H9 (cell line): ENCODE measurements at regions not wholly inside any gene's neighbourhood (a gene's known extent, or its start where the extent isn't known, plus 50 kb on each side); places are given as distances from the start of the nearest gene placed in this dataset.

ENCODE experiments used
- DNase-seq: peaks from one replicate; pipeline ENCODE4 v3.0.0-alpha.2; 2017
- H2AFZ ChIP-seq: one replicate; pipeline ENCODE4 v1.6.1; 2013; ENCODE audit warnings: mild to moderate bottlenecking, low read length, control low read depth, moderate library complexity
- H2AK5ac ChIP-seq: 2 replicates; pipeline ENCODE4 v1.6.1; 2013; ENCODE audit warnings: low read length, control low read depth, mixed read lengths; ENCODE audit not compliant: insufficient read length
- H2BK120ac ChIP-seq: one replicate; pipeline ENCODE4 v1.6.1; 2013; ENCODE audit warnings: low read depth, mild to moderate bottlenecking, low read length, control low read depth, inconsistent platforms; ENCODE audit not compliant: poor library complexity, severe bottlenecking
- H2BK12ac ChIP-seq: 2 replicates; pipeline ENCODE4 v1.6.1; 2013; ENCODE audit warnings: low read length, control low read depth, mixed read lengths, low read depth; ENCODE audit not compliant: insufficient read length
- H2BK15ac ChIP-seq: 2 replicates; pipeline ENCODE4 v1.6.1; 2013; ENCODE audit warnings: low read depth, low read length, control low read depth
- H2BK20ac ChIP-seq: one replicate; pipeline ENCODE4 v1.6.1; 2013; ENCODE audit warnings: low read depth, mild to moderate bottlenecking, low read length, control low read depth, inconsistent platforms; ENCODE audit not compliant: poor library complexity, severe bottlenecking
- H2BK5ac ChIP-seq: 2 replicates; pipeline ENCODE4 v1.6.1; 2013; ENCODE audit warnings: low read length, control low read depth, mixed read lengths; ENCODE audit not compliant: insufficient read length
- H3K14ac ChIP-seq: 2 replicates; pipeline ENCODE4 v1.6.1; 2013; ENCODE audit warnings: low read length, control low read depth; ENCODE audit not compliant: insufficient read depth
- H3K18ac ChIP-seq: 2 replicates; pipeline ENCODE4 v1.6.1; 2013; ENCODE audit warnings: low read depth, mild to moderate bottlenecking, mixed read lengths, low read length, control low read depth; ENCODE audit not compliant: insufficient read length
- H3K23ac ChIP-seq: 2 replicates; pipeline ENCODE4 v1.6.1; 2013; ENCODE audit warnings: low read length, control low read depth, mixed read lengths, low read depth; ENCODE audit not compliant: insufficient read length
- H3K23me2 ChIP-seq: 2 replicates; pipeline ENCODE4 v1.6.1; 2013; ENCODE audit warnings: low read depth, mild to moderate bottlenecking, mixed read lengths, low read length, control low read depth; ENCODE audit not compliant: insufficient read length, poor library complexity, severe bottlenecking
- H3K27ac ChIP-seq: 2 replicates; pipeline ENCODE4 v1.5.1; 2013; ENCODE audit warnings: low read length, control low read depth, mixed read lengths, low read depth; ENCODE audit not compliant: insufficient read length
- H3K27me3 ChIP-seq: 2 replicates; pipeline ENCODE4 v1.6.1; 2013; ENCODE audit warnings: low read length, control low read depth, inconsistent platforms; ENCODE audit not compliant: insufficient read depth
- H3K4ac ChIP-seq: 2 replicates; pipeline ENCODE4 v1.6.1; 2013; ENCODE audit warnings: low read depth, mild to moderate bottlenecking, control low read depth, inconsistent platforms, low read length, moderate library complexity
- H3K4me1 ChIP-seq: 2 replicates; pipeline ENCODE4 v1.6.1; 2013; ENCODE audit warnings: low read length, control low read depth, inconsistent platforms; ENCODE audit not compliant: insufficient read depth
- H3K4me2 ChIP-seq: 2 replicates; pipeline ENCODE4 v1.6.1; 2013; ENCODE audit warnings: low read length, control low read depth, mixed read lengths; ENCODE audit not compliant: insufficient read length, insufficient read depth
- H3K56ac ChIP-seq: 2 replicates; pipeline ENCODE4 v1.6.1; 2013; ENCODE audit warnings: low read depth, mild to moderate bottlenecking, mixed read lengths, low read length, control low read depth; ENCODE audit not compliant: insufficient read length
- H3K79me1 ChIP-seq: 2 replicates; pipeline ENCODE4 v1.6.1; 2013; ENCODE audit warnings: low read depth, mild to moderate bottlenecking, moderate library complexity, low read length, control low read depth, inconsistent platforms; ENCODE audit not compliant: insufficient read depth, poor library complexity, severe bottlenecking
- H3K79me2 ChIP-seq: 2 replicates; pipeline ENCODE4 v1.6.1; 2013; ENCODE audit warnings: low read length, control low read depth, inconsistent platforms; ENCODE audit not compliant: insufficient read depth
- H3K9ac ChIP-seq: 2 replicates; pipeline ENCODE4 v1.6.1; 2013; ENCODE audit warnings: low read length, control low read depth, mixed read lengths; ENCODE audit not compliant: insufficient read length; ENCODE audit errors: extremely low read depth
- H3K9me3 ChIP-seq: one replicate; pipeline ENCODE4 v1.6.1; 2013; ENCODE audit warnings: low read depth, low read length, inconsistent platforms; ENCODE audit not compliant: control insufficient read depth
- H3T11ph ChIP-seq: one replicate; pipeline ENCODE4 v1.6.1; 2013; ENCODE audit warnings: mild to moderate bottlenecking, low read length, control low read depth, inconsistent platforms
- H4K20me1 ChIP-seq: one replicate; pipeline ENCODE4 v1.6.1; 2013; ENCODE audit not compliant: control insufficient read depth, insufficient read length, insufficient read depth
- H4K5ac ChIP-seq: 2 replicates; pipeline ENCODE4 v1.6.1; 2013; ENCODE audit warnings: low read depth, mild to moderate bottlenecking, mixed read lengths, low read length, control low read depth; ENCODE audit not compliant: insufficient read length
- H4K8ac ChIP-seq: replicated peaks from 2 replicates; pipeline ENCODE4 v1.6.1; 2013; ENCODE audit warnings: low read length, control low read depth, mixed read lengths, low read depth; ENCODE audit not compliant: insufficient read length
- H4K91ac ChIP-seq: 2 replicates; pipeline ENCODE4 v1.6.1; 2013; ENCODE audit warnings: low read depth, mild to moderate bottlenecking, moderate library complexity, mixed read lengths, low read length, control low read depth; ENCODE audit not compliant: insufficient read length
- H3K27ac Mint-ChIP-seq, 3 experiments: 2 replicates in 2 of 3; 3 replicates in 1 of 3; pipeline ENCODE4 v1.8.0; 2020 to 2021; ENCODE audit warnings: mixed read lengths in 3 of 3, mild to moderate bottlenecking in 1 of 3, moderate library complexity in 1 of 3
- H3K27me3 Mint-ChIP-seq: 2 replicates; pipeline ENCODE4 v1.8.0; 2021; ENCODE audit warnings: low read depth, mild to moderate bottlenecking, moderate library complexity, mixed read lengths
- H3K36me3 Mint-ChIP-seq, 3 experiments: 2 replicates in 2 of 3; 3 replicates in 1 of 3; pipeline ENCODE4 v1.8.0; 2020 to 2021; ENCODE audit warnings: low read depth in 3 of 3, mixed read lengths in 3 of 3; ENCODE audit not compliant: insufficient read depth in 1 of 3
- H3K4me1 Mint-ChIP-seq, 2 experiments: 2 replicates each; pipeline ENCODE4 v1.8.0; 2020; ENCODE audit warnings: mixed read lengths in 2 of 2
- H3K4me3 Mint-ChIP-seq, 2 experiments: 2 replicates in 1 of 2; 3 replicates in 1 of 2; pipeline ENCODE4 v1.8.0; 2020 to 2021; ENCODE audit warnings: mild to moderate bottlenecking in 2 of 2, mixed read lengths in 2 of 2, moderate library complexity in 1 of 2
- H3K9me3 Mint-ChIP-seq, 2 experiments: 2 replicates in 1 of 2; 3 replicates in 1 of 2; pipeline ENCODE4 v1.8.0; 2020; ENCODE audit warnings: mild to moderate bottlenecking in 2 of 2, mixed read lengths in 2 of 2, moderate library complexity in 1 of 2
- CTCF ChIP-seq: fragments of 200-600 bp; sonication (generic); conservative IDR thresholded peaks from 3 replicates; pipeline ENCODE4 v1.8.0; 2021; ENCODE audit warnings: antibody characterized with exemption, mild to moderate bottlenecking
- WGBS: extraction: QIAGEN DNeasy Blood & Tissue Kit; methylation state at CpG from one replicate; pipeline ENCODE4 v1.1.7; 2013; ENCODE audit warnings: missing lambda C conversion rate, low lambda C conversion rate, mixed read lengths; ENCODE audit not compliant: insufficient read length; ENCODE audit errors: extremely low coverage; 5-methylcytosine and 5-hydroxymethylcytosine counted together

GRCh38 chr2:114389021-114389420, 53.4 kb upstream of the DPP10 start:
- no CpG with 5 or more reads among the region's 4 CpGs for WGBS
- no peaks in the 10 kb centered on the region for H3K79me1 ChIP-seq
- no peak overlapping the region for H2AK5ac ChIP-seq
- Mint-ChIP-seq H3K4me1 (peaks cover 11 to 14% of the 10 kb centered on the region in 2 experiments), H3K36me3 (peaks cover 4 to 18% (median 4%) of the 10 kb centered on the region in 3 experiments; a peak in 6 of 7 replicates), H3K27ac (no peak overlapping the region), H3K9me3 (peaks cover 9 to 16% of the 10 kb centered on the region in 2 experiments), H3K4me3 (no peak overlapping the region), H3K27me3 (no peaks in the 10 kb centered on the region)
- no peak overlapping the region for H3T11ph ChIP-seq
- H3K4me1 ChIP-seq: no peaks in the 10 kb centered on the region
- H4K8ac ChIP-seq: no peak overlapping the region
- no peak overlapping the region for H2BK5ac ChIP-seq
- H3K9ac ChIP-seq: no peak overlapping the region
- H3K79me2 ChIP-seq: no peaks in the 10 kb centered on the region
- DNase-seq: no peak
- H3K27ac ChIP-seq: no peak overlapping the region
- no peak overlapping the region for H2BK20ac ChIP-seq
- H4K5ac ChIP-seq: no peak overlapping the region
- H3K4ac ChIP-seq: no peak overlapping the region
- TF ChIP-seq CTCF: no peak
- H2BK120ac ChIP-seq: no peak overlapping the region
- H3K9me3 ChIP-seq: no peaks in the 10 kb centered on the region
- no peak overlapping the region for H3K18ac ChIP-seq
- H2BK15ac ChIP-seq: no peak overlapping the region
- H3K23ac ChIP-seq: no peak overlapping the region
- H2BK12ac ChIP-seq: no peak overlapping the region
- no peaks in the 10 kb centered on the region for H4K20me1 ChIP-seq
- H3K23me2 ChIP-seq: no peaks in the 10 kb centered on the region
- H4K91ac ChIP-seq: no peak overlapping the region
- H2AFZ ChIP-seq: no peak overlapping the region
- H3K27me3 ChIP-seq: no peaks in the 10 kb centered on the region
- no peak overlapping the region for H3K56ac ChIP-seq
- H3K14ac ChIP-seq: no peak overlapping the region
- H3K4me2 ChIP-seq: no peak overlapping the region
